NCI-H526 treated with DMSO at 0.1 percent for 48 hours (cell line): ENCODE measurements at regions not wholly inside any gene's neighbourhood (a gene's known extent, or its start where the extent isn't known, plus 50 kb on each side); places are given as distances from the start of the nearest gene placed in this dataset.

Source experiments
- DNase-seq: peaks from one replicate; lab custom pipeline; 2025; lab: John Stamatoyannopoulos, UW

DNA sequence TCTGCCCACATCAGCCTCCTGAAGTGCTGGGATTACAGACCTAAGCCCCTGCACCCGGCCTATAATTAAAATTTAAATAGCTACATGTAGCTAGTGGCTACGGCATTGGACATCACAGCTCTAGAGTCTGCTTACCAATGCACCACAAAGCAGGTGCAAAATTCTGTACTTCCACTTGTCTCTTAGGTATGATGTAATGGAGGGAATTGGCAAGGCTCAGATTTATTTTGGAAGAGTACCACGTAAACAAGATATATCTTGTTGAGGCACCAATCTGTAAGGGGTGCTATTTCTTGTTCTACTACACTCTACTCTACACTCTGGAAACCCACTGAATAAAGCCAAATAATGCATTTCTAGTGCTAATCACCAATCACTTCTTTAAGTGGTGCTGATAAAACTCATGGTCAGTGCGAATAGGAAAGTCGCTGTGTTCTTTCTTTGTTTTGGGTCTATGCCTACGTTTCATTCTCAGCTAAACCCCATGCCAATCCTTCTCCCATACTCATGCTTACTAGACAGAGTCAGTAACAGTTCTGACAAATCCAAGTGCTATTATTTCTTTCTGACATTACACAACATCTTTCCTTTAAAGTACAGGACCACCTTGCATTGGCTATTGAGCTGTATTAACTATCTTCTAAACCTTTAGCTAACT is 92.3 kb downstream of the GC start:
- DNase-seq = no peak

DNA sequence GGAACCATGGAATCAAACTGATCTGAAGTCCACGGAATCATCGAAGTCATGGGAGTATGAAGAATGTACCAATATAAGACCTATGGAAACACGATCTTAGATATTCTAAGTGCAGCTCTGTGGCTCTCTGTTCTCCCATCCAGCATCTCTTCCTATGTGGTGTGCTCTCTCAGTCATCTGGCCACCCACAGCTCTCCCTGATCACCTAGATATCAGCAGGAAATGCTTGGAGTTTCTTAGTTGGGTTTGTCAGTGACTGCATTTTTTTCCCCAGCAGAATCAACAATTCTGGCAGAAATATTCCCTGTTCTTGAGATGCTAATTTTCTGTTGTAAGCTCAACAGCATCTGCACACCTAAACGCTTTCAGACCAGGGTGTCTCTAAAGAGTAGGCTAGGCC is 94.1 kb downstream of the GC start:
- no peak for DNase-seq

DNA sequence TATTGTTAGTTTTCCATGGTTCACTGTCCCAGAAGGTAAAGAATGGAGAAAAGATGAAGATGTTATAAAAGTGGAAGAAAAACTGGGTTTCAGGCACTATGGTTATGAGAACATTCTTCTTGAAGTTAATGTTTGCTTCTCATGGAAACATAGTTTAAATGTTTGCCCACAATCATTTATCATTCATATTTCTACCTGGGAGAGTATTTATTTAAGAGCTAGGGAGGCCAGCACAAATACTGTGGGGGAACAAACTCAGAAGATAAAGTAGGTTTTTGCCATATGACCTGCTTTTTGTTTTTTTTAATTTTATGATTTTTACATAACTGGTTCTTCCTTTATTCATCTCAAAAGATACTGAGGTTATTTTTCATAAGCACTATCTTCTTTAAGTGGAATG is 96.8 kb downstream of the GC start:
- no peak for DNase-seq

DNA sequence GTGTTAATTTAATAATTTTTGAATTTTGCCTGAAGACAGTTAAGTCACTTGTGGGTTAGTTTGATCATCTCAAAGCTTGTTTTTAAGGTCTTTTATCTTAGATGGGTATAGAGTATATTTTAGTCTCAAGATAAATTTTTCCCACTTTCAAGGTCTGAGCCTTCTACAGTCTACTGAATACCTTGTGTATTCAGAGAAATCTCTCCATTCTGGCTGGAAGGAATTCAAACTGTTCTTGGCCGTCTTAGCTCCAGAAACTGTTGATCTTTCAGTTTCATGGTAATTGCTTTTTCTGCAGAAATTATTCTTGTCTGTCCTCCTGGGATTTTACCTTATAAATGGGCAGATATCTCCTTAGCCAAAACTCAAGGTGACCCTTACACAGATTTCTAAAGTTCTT is 97.9 kb downstream of the GC start:
- no peak for DNase-seq

DNA sequence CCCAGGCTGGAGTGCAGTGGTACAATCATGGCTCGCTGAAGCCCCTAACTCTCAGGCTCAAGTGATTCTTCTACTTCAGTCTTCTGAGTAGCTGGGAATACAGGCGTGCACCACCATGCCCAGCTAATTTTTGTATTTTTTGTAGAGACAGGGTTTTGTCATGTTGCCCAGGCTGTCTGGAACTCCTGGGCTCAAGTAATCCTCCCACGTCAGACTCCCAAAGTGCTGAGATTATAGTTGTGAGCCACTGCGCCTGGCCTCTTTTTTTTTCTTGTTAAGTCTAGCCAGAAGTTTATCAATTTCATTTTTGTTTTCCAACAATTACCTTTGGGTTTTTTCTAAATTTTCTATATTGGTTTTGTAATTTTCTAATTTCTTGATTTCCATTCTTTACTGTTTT is 100.6 kb downstream of the GC start:
- no peak for DNase-seq

DNA sequence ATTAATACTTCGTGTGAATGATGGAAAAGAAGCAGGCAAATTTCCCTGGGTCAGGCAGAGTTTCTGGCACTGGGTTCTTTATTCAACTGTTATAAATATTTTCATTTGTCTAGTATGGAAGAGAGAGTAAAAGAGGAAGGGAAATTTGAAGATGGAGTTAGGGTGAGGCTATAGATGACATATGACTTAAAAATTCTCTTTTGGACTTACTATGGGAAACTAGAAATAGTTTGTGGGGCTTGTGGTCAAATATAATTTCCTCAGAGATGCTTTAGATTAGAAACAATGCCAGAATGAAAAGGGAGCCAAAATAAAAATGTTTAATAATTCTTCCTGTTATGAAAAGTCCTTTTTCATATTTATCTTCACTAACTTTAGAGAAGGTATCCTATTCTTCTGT is 103.2 kb downstream of the GC start:
- DNase-seq = no peak

DNA sequence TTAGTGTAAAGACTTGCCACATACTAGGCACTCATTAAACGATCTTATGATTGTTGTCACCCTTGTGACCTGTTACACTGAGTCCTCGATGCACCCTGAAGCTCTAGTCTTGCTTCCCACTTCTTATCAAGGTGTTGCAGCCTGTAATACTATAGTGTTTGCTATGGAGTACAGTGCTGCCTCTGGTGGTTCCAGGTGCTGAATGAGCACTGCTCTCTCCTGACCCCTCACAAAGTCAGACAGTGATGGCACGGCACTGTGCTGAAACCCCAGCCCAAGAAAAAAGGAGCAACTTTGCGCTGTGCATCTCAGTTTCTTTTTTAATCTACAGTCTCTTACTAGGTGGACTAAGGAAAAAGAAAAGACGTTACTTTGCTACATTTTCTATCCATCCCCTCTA is 106.3 kb downstream of the GC start:
- no peak for DNase-seq

DNA sequence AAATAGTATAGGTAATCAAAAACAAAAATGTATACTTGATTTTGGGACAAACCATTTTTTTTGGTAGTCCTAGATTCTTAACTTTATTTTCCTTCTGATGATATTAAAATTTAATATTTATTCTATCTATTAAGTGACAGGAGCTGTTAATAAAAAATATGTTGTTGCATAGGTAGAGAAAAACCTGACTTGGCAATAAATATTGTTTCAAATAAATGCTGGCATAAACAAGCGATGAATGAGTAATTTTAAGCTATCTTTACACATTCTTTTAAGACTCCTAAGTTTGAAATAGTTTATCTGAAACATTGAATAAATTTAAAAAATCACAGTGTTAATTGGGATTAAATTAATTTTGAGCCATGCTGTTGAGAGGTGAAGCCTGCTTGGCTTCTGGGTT is 114.6 kb downstream of the GC start:
- DNase-seq = no peak

DNA sequence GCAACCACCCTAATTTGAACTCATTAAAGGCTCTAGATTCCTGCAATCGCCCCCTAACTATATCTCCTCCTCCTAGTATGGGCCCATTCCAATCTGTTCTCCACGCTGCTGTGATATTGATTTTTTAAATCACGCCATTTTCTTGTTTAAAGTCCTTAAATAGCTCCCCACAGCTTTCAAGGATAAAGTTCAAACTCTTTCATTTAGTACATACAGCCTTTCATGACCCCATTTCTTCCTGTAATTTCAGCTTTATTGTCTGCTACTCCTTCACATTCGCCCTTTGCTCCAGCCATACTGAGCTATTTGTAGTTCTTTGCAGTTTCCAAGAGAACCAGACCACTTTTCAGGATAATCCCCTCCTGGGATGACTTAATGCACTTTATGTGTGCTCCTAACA is 118.5 kb downstream of the GC start:
- DNase-seq = no peak

DNA sequence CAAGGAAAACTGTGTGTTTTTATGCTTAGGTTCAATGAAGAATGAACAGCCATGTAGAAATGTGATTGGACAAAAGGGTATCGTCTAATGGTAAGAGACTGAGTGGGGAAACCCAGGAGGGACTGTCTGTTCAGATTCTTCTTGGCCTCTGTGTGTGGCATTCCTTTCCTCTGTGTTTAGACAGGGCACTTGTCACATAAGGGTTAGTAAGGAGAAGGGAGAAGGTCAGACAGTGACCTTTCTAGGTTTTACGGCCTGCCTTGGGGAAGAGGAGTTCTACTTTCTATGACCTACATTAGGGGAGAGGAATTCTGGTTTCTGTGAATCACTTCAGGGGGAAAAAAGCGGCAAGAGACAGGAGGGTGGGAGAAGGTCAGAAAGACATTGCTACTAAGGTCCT is 119.5 kb downstream of the GC start:
- DNase-seq = no peak

DNA sequence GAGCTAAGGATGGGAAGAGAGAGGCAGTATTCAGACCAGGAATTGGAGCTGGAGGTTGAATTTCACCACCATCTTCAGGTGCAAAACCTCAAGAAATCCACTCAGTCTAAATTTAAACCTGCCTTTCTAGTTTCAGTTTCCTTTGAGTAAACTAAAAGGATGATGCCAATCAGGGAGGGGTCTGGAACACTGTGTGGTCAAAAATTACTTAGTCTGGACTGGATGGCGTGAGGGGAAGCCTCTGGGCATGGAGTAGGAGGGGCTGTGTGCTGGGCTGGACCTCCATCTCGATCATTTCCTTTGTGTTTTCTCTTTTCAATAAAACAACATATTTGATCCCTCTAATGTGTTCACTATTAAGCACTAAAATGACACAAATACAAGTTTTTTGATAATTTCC is 120.1 kb downstream of the GC start:
- no peak for DNase-seq

DNA sequence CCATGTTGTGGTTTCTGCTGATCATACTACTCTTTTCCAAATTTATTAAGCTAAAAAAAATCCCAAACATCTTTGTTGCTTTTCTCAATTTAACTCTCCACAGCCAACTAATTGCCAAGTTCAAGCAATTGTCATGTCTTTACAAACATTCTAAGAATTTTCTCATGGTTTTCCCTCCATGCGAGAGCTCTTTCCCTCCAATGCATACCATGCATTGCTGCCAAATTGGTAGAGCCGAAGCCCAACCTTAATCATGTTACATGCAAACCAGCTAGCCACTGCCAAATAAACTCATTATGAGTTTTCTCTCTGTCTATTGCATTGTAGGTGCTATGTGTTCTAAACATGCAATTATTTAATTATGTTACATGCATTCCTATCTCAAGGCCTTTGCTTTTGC is 123.9 kb downstream of the GC start:
- DNase-seq = no peak

DNA sequence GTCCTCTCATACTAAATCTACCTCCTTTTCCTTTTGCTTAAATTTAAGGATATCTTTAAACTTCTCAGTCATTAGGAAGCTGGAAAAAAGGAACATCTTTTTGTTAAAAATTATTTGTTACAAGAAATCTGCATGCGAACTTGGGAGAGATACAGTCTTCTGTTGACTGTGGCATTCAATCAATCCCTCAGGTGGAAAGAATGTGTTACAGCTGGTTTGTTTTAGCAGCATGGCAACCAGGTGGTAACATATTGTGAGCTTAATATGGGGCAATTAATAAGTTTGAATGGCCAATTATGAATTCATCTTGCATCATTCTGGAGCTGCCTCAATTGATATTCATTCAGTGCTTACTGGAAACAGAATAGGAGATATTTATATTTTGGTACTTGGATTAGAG is 135.0 kb downstream of the GC start:
- no peak for DNase-seq

DNA sequence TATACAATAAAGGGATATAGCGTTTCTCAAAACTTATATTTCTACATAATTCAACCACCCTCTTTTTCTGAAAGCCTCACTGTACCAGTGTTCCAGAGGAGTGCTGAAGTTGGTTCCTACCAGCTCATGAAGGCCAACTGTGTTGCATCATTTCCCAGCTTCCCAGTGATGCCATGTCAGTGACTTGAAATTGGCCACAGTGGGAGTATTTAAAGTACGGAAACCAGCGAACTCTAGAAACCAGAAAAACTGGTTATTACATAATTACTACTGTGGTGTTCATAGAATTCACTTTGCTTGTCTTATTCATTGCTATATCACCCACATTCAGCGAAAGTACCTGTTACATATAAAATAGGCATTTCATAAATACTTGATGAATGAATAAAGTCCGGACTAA is 135.4 kb downstream of the GC start:
- no peak for DNase-seq

DNA sequence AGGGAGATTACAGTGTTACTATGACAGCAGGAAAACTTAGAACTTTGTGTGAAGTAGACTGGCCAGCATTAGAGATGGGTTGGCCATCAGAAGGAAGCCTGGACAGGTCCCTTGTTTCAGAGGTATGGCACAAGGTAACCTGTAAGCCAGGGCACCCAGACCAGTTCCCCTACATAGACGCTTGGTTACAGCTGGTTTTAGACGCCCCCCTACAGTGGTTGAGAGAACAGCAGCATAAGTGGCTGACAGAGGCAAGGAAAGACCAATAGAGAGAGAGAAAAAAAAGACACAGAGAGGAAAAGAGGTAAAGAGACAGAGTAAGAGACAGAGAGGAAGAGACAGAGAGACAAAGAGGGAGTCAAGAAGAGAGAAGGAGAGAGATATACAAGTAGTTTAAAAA is 144.5 kb downstream of the GC start:
- no peak for DNase-seq

DNA sequence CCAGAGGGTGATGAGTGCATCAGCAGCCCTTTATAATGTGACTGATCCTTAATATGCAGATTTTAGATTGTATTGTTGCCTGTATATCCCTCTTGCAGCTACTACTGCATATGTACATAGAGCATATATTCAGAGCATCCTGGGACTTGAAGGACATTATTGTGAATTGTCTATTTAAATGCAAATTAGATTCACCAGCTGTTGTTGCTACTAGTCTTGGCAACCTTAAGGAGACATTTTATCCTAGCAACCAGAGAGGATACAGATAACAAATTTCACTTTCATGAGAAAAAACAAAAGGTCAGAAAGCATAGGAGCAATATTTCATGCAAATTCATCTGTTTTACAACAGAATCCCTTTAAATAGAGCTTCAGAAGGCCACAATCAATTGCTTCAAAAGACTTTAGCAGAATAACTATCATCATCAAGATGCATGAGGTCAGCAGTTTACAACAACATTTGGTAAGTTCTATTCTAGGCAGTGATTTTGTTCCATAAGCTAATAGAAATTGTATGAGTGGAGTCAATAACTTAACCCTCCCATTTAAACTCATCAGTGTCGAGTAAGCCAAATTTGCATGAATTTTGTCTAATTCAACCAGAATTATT is 148.6 kb downstream of the GC start:
- DNase-seq = peak; percentile 38

DNA sequence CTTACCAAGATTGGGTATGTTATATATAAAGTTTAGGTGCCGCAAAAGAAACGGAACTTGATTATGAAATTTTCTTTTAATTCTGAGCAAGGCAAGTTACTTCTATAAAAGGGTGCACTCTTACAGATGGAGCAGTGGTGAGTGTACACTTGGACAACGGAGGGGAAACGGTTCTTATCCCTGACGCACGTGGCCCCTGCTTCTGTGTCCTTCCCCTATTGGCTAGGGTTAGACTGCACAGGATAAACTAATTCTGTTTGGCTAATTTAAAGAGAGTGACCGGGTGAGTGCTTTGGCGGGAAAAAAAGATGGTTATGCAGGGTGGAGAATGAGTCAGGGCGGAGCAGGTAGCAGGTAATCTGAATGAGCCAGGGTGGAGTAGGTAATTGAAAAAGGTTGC is 149.5 kb downstream of the GC start:
- no peak for DNase-seq

DNA sequence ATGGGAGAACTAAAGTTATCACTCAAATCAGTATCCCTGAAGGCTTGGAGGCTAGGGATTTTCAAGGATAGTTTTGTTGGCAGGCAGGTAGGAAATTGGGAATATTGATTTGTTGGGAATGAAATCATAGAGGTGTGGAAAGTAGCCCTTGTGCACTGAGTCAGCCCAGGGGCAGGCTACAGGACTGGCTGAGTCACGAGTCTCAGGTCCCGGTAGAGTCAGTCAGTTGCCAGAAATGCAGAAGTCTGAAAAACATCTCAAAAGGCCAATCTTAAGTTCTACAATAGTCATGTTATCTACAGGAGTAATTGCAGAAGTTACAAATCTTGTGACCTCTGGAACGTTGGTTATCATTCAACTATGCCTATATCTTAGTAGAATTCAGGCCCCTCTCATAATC is 153.1 kb downstream of the GC start:
- no peak for DNase-seq

DNA sequence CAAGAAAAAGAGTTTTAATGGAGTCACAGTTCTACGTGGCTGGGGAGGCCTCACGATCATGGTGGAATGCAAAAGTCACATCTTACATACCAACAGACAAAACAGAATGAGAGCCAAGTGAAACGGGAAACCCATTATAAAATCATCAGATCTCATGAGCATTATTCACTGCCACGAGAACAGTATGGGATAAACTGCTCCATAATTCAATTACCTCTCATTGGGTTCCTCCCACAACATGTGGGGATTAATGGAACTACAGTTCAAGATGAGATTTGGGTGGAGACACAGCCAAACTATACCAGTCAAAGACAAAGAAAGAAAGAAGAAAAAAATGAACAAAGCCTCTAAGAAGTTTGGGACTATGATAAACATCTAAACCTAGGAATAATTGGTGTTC is 158.9 kb downstream of the GC start:
- no peak for DNase-seq
